Renal cortical epithelial cell (primary cell): ENCODE measurements at regions not wholly inside any gene's neighbourhood (a gene's known extent, or its start where the extent isn't known, plus 50 kb on each side); places are given as distances from the start of the nearest gene placed in this dataset.

Source experiments
- DNase-seq: peaks from one replicate; pipeline ENCODE4 v3.0.0-alpha.2; 2011; ENCODE audit warnings: low read depth

- no peak for DNase-seq
These were observed 228.9 kb upstream of the ACTBL2 start for GRCh38 chr5:57711471-57711870.

GRCh38 chr5:57710126-57710525 is 227.5 kb upstream of the ACTBL2 start:
- DNase-seq: no peak

DNA sequence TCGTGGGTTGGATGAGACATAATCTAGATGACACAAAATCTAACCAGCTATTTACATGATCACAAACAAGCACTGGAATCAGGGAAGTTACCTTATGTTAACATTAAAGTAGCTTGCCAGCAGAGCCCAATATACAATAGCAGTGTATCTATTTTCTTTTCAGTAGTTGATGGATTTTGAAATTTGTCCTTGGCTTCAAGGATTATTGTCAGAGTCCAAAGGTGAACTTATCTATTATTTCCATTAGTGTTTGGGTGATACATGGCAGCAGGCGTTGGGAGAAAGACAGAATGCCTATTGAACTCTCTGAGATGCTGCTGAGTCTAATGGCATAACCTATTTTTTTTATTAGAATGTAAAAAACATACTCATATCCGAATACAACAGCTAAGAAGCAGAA is 223.2 kb upstream of the ACTBL2 start:
- no peak for DNase-seq

- no peak for DNase-seq
These were observed 221.1 kb upstream of the ACTBL2 start for GRCh38 chr5:57703721-57704120.

- DNase-seq: no peak
These were observed 217.9 kb upstream of the ACTBL2 start for GRCh38 chr5:57700484-57700883.

GRCh38 chr5:57700072-57700471 is 217.5 kb upstream of the ACTBL2 start:
- DNase-seq: no peak

GRCh38 chr5:57698802-57699201 is 216.2 kb upstream of the ACTBL2 start:
- DNase-seq: peak; percentile 79

DNA sequence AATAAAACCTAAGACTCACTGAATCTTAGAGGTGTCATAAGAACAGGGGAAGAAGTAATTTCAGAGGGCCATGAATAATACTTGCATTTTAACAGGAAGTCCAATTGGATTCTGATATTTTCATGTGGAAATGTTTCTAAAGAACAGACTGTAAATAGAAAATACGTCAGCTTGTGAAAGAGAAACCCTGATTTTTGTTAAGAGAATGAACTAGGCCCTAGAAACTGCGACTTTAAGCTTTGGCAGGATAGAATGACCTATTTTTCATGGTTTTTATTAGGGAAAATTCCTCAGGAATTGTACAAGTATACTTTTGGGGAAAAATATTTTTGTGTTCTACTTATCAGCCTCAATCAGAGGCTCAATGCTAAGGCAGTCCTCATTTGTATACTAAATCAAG is 215.5 kb upstream of the ACTBL2 start:
- no peak for DNase-seq

- DNase-seq: no peak
These were observed 214.4 kb upstream of the ACTBL2 start for GRCh38 chr5:57696825-57697570.

GRCh38 chr5:57696389-57696769 is 213.8 kb upstream of the ACTBL2 start:
- DNase-seq: no peak

DNA sequence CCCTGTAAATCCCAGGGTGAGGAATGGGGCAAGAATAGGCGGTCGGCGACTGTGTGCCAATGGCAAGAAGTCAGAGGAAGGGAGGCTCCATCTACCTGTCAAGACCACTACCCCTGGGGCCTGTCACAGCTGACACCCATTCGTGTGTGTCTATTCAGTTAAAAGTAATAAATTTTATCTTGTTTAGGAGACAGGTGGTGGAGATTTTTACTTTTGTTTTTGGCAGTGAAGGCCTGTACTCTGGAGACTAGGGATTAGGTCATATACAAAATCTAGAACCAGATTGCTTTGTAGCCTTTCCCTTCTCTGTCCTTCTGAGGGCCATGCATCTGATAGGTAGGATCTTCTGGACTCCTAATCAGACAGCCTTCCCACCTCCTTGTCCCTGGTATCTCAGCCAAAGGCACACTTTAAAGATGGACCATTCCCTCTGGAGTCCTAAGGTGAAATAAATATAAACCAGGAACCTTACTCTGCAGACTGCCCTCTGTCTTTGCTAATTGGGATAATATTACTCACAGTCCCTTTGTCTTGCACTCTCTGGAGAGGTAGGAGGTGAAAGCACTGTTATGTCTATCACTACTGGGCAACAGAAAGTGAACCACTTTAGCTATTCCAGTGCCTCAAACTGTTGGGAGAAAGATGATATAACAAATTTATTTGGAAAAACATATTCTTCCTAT is 213.2 kb upstream of the ACTBL2 start:
- DNase-seq: no peak

- DNase-seq: no peak
These were observed 212.6 kb upstream of the ACTBL2 start for GRCh38 chr5:57695179-57695578.

DNA sequence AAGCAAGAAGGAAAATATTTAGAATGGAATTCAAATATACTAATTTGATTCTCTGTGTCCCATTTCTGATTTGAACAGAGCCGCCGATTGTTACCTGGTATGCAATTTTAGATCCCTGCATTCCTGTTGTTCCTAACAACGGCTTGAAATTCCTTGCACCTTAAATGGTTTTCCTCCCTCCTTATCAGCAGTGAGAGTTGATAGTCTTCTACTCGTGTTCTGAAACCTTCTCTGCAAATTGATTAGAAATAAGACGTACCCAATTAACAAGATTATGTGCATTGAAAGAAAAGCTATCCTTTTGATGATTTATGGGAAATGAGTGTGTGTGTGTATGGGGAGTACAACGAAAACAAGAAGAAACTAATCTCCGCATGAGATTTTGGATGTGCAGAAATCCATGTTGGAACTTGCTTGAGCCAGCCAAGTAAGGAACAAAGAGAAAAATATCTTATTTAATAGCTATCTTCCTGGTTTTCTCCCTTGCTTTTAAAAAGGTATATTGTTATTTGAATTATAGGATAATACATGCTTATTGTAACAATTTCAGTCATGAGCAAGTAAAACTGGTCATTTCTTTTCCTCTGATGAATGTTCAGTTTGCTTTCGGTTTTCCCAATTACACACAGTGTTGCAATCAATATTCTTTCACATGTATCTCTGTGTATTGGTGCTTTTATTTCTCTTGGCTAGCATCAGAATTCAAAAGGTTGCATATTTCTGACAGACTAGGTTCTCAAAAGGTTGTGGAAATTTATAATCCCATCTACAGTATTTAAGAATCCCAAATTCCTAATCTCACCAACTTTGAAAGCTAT is 211.1 kb upstream of the ACTBL2 start:
- no peak for DNase-seq

GRCh38 chr5:57692582-57693487 is 210.2 kb upstream of the ACTBL2 start:
- DNase-seq: peak; percentile 98

DNA sequence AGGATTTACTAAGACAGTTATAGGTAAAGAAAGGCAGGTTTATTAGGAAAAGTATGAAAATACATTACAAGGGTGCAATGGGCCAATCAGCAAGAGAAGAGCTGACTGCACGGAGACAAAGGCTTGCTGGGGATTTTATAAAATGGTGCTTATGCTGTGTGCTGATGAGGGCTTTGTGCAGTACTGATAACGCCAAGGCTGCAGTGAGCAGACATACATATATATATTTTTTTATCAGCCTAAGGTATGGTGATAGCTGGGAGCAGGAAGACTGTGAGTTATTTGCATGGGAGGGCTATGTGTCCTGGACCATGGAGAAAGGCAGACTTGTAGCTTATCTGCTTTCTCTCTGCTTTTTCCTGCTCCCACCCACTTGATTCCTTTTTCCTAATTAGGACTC is 208.1 kb upstream of the ACTBL2 start:
- no peak for DNase-seq

DNA sequence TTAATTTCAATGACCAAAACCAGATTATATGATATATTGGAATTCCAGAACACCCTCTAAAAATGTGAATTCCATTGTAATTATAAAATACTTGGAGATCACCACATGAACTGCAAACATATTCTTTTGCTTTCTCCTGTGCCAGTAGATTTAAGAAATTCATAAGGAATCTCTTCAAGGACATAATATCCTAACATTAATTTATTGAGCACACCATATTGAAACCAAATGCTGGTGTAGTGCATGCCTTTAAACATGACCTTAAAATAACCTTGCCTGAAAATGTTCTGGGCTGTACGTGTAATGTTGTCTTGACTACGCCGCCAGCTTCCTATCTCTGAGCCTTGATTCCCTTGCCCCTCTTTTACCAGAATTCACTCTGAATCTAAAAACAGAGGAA is 205.0 kb upstream of the ACTBL2 start:
- no peak for DNase-seq

DNA sequence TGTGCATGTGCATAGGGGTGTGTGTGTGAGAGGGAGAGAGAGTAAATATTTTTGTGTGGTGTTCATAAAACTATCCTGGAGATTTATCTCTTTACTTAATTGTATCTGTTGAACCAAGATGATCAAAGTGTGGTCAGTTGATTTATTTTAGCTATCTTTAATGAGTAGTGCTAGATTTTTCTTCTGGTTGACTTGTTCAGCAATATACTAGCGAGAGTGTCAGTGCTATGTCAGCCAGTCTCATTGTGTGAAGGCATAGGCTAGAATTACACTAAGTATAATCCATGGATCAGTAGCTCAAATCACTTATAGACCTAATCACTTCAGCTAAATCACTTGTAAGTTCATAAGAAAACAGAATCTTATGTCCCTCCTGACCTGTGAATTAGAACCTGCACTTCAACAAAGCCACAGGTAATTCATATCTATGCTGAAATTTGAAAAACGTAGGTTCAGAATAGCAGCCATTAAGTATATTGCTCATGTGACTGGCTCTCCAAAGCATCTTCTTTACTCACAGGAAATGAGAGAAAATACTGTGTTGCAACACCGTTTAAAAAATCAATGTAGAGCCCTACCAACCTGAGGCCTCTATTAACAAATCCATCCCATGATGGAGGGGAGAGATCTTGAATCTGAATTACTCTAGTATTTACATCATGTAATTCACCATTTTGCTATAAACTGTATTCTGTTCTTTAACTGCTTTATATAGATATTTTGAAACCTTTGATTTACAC is 203.1 kb upstream of the ACTBL2 start:
- no peak for DNase-seq

- DNase-seq: peak; percentile 90
These were observed 201.7 kb upstream of the ACTBL2 start for GRCh38 chr5:57684299-57684702.

GRCh38 chr5:57683036-57683630 is 200.5 kb upstream of the ACTBL2 start:
- DNase-seq: no peak

DNA sequence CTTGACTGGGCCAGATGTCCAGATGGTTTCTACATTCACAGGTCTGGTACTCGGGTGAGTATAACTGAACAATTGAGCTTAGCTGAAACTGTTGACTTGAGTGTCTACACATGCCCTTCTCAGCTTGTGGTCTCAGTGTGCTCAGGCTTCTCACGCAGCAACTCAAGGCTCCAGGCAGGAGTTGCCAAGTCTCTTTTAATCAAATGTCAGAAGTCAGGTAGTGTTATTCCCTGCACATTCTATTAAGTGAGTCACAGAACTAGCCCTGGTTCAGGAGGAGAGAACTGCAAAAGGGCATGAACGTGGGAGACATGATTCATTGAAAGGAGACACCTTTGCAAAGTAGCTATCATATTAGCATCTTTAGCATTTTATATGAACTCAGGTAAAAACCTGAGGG is 199.3 kb upstream of the ACTBL2 start:
- peak; percentile 93 for DNase-seq

- no peak for DNase-seq
These were observed 198.1 kb upstream of the ACTBL2 start for GRCh38 chr5:57680686-57681085.
